ENCODE measurements at regions not wholly inside any gene's neighbourhood (a gene's known extent, or its start where the extent isn't known, plus 50 kb on each side); places are given as distances from the start of the nearest gene placed in this dataset.
A peak's percentile ranks its signal among the peaks of the same experiment; 100 is the strongest.
"Not testable (repeated sequence)": the region's sequence is repeated elsewhere in the genome, so short reads cannot be mapped to it uniquely, and the experiment has no call there.

- no peak for DNase-seq (ENCODE audit: low read depth)
- TF ChIP-seq CTCF (conservative IDR thresholded peaks at IDR 0.05; ENCODE audit: control insufficient read depth, insufficient read depth, low read depth, low read length), result no peak
- H3K4me3 ChIP-seq (ENCODE audit: control insufficient read depth, low read depth, low read length), result no peak overlapping the region
These were observed 91.0 kb upstream of the MCHR2 start for GRCh38 chr6:100084991-100085364.

GRCh38 chr6:100084316-100084990 is 90.4 kb upstream of the MCHR2 start:
- no peak overlapping the region for H3K4me3 ChIP-seq (ENCODE audit: control insufficient read depth, low read depth, low read length)
- TF ChIP-seq CTCF (conservative IDR thresholded peaks at IDR 0.05; ENCODE audit: control insufficient read depth, insufficient read depth, low read depth, low read length), result no peak
- peak; percentile 48 for DNase-seq (ENCODE audit: low read depth)

GRCh38 chr6:100078509-100078908 is 84.5 kb upstream of the MCHR2 start:
- H3K4me3 ChIP-seq (ENCODE audit: control insufficient read depth, low read depth, low read length), result no peak overlapping the region
- peak; percentile 40 for TF ChIP-seq CTCF (conservative IDR thresholded peaks at IDR 0.05; ENCODE audit: control insufficient read depth, insufficient read depth, low read depth, low read length)
- peak; percentile 41 for DNase-seq (ENCODE audit: low read depth)

- no peak for DNase-seq (ENCODE audit: low read depth)
- TF ChIP-seq CTCF (conservative IDR thresholded peaks at IDR 0.05; ENCODE audit: control insufficient read depth, insufficient read depth, low read depth, low read length), result no peak
- no peak overlapping the region for H3K4me3 ChIP-seq (ENCODE audit: control insufficient read depth, low read depth, low read length)
These were observed 71.3 kb upstream of the MCHR2 start for GRCh38 chr6:100065348-100065747.

GRCh38 chr6:100062621-100063020 is 68.6 kb upstream of the MCHR2 start:
- no peak for DNase-seq (ENCODE audit: low read depth)
- TF ChIP-seq CTCF (conservative IDR thresholded peaks at IDR 0.05; ENCODE audit: control insufficient read depth, insufficient read depth, low read depth, low read length), result no peak
- no peak overlapping the region for H3K4me3 ChIP-seq (ENCODE audit: control insufficient read depth, low read depth, low read length)

GRCh38 chr6:100057941-100058340 is 63.9 kb upstream of the MCHR2 start:
- H3K4me3 ChIP-seq (ENCODE audit: control insufficient read depth, low read depth, low read length), result no peak overlapping the region
- no peak for DNase-seq (ENCODE audit: low read depth)
- no peak for TF ChIP-seq CTCF (conservative IDR thresholded peaks at IDR 0.05; ENCODE audit: control insufficient read depth, insufficient read depth, low read depth, low read length)

GRCh38 chr6:100050550-100050949 is 56.5 kb upstream of the MCHR2 start:
- no peak for DNase-seq (ENCODE audit: low read depth)
- TF ChIP-seq CTCF (conservative IDR thresholded peaks at IDR 0.05; ENCODE audit: control insufficient read depth, insufficient read depth, low read depth, low read length), result no peak
- no peak overlapping the region for H3K4me3 ChIP-seq (ENCODE audit: control insufficient read depth, low read depth, low read length)

GRCh38 chr6:100043961-100044360 is 49.9 kb upstream of the MCHR2 start:
- H3K4me3 ChIP-seq (ENCODE audit: control insufficient read depth, low read depth, low read length); DNase-seq (ENCODE audit: low read depth): not testable (repeated sequence)
